HG03439 (cell line): ENCODE measurements at regions not wholly inside any gene's neighbourhood (a gene's known extent, or its start where the extent isn't known, plus 50 kb on each side); places are given as distances from the start of the nearest gene placed in this dataset.

Source experiments
- ATAC-seq: cut with Tn5 transposase; IDR thresholded peaks from one replicate; pipeline ENCODE4 v1.9.1; 2021; ENCODE audit warnings: mild to moderate bottlenecking, moderate library complexity; ENCODE audit not compliant: unreplicated experiment

DNA sequence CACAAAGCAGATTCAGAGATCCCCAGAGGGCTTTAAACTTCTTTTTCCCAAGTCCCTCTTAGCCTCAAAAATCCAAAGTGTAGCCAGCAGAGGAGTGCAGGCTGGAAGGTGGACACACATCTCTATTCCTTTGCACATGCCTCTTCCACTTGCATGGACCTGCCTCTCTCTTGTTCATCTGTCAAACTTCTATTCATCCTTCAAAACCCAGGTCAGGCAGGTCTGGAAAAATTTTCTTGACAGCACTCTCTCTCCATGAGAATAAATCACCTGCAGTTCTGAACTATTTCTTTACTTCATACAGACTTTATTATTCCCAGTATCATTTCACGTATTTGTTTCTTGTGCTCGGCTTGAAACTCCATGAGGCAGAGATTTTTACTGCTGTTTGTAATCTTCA, 127.5 kb downstream of the SS18 start:
- no peak for ATAC-seq

DNA sequence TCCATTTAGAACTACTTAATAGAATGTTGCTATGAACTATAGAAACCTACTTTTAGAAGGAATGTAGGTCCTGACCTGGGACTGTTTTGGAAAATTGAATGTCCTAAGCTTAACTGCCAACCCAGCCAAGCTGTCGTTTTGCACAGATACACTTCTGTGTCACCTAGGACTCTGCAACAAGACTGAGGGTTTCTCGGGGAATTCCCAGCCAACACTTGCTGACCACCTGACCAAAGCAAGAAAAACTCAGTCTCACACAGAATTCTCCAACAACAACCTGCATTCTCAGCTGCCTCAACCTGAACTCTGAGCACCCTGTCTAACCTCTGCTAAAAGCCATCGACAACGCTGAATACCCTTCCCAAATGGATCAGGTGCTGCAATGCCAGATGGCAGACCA, 128.2 kb downstream of the SS18 start:
- ATAC-seq: no peak

DNA sequence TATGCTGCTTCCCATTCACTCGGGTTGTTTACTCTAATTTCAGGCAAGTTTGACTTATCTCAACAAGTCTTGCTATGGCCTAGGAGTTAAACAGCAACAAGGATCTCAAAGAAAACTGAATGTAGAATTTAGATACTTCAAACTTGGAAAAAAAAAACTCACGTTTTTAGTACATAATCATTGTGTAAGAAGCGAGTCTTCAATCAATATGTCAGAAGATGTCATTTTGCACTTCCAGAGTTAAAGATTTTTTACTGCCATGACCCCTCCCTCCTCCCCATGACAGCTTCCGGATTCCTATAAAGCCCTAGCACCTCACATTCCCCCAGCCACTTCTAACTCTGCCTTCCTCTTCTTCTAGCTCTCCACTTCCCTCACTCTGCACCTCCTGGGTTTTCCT, 133.4 kb downstream of the SS18 start:
- ATAC-seq: no peak

DNA sequence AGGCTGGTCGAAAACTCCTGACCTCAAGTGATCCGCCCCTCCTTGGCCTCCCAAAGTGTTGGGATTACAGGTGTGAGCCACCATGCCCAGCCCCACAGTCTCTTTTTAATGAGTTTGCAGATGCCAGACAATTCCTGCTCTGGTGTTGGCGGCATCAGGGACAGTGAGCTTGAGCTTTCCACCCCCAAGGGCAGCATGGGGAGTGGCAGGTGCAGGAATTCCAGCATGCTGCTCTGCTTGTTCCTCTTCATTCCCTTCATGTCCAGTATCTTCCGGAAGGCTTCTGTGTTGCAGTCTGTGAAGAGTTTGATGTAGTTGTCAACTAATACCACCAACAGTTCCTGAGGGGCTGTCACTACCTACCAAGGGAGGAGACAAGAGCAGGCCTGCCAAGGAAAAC, 137.3 kb downstream of the SS18 start:
- ATAC-seq: no peak

DNA sequence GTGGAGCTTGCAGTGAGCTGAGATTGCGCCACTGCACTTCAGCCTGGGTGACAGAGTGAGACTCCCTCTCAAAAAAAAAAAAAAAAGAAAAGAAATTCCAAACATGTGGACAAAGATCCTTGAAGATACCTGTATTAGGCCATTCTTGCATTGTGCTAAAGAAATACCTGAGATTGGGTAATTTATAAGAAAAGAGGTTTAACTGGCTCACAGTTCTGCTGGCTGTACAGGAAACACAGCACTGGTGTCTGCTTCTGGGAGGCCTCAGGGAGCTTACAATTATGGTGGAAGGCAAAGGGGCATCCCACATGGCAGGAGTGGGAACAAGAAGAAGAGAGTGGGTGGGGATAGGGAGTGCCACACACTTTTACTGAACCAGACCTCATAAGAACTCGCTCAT, 140.1 kb downstream of the SS18 start:
- no peak for ATAC-seq

DNA sequence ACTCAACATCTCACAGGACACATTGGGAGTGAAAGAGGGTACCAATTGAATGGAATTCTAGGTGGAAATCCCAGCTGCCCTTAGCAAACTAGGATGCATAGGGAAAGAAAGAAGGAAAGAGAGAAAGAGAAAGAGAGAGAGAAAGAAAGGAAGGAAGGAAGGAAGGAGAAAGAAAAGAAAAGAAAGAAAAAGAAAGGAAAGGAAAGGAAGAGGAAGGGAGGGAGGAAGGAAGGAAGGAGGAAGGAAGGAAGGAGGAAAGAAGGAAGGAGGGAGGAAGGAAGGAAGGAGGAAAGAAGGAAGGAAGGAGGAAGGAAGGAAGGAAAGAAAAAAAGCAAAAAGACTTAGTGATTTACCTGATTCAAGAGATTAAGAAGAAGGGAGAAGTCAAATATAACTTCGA, 143.9 kb downstream of the SS18 start:
- no peak for ATAC-seq

DNA sequence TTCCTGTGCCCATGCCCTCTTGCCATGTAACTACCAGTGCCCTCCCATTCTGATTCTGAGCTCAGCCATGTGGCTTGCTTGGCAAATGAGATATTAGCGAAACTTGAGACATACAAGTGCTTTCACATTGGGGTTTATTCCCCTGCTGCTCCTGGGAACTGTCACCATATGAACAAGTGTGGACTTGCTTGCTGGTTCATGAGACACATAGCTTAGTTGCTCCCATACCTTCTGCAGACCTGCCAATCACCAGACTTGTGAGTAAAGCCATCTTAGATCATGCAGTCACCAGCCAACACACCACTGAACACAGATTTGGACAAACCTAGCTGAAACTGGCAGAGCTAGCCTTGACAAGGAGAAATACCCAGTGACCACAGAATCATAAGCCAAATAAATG, 155.1 kb downstream of the SS18 start:
- ATAC-seq: no peak

DNA sequence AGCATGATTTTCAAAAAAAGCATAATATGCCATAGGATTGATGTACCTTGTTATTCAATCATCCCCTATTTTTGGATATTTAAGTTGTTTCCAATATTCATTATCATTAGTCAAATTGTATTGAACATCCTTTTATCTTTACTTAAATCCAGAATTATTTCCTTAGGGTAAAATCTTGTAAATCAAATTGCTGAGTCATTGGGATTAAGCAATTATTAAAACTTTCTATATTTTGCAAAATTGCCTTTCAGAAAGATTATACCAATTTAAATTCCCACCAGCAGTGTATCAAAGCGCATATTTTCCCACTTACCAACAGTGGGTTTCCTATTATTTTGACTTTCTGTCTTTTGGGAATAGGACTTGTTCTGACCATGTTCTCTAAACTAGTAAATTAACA, 159.3 kb downstream of the SS18 start:
- no peak for ATAC-seq

DNA sequence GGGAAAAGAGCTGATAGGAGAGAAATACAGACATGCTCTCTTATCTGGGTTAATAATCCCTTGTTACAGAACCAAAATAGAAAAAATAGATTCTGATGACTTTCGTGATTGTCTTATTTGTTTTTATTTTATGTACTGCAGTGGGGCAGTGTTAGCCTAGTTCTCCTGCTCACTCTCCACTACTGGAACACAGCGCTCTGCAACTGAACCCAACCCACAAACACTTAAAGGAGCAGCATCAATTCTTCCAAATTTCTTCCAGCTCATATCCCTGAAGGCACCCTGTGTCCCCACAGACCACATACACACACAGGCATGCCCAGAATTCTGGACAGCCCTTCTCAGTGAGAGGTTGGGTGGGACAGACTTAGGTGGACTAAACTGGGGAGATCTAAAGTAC, 160.6 kb downstream of the SS18 start:
- no peak for ATAC-seq

DNA sequence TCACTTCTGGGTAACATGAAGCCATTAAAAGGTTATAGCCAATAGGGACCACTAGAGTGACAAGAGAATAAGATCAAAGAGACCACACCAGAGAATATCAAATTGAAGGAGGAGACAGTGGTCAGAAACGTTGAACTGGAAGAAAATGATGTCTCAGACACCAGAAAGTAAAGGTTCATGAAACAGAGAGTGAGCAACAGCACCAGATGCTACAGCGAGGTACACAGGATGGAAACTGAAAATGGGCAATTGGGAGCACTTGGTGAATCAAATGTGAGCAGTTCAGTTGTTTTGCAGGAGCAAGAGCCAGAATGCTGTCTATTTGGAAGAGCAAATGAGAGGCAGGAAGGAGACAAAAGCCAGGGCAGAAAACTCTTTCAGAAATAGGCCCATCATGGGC, 162.6 kb downstream of the SS18 start:
- ATAC-seq: no peak

DNA sequence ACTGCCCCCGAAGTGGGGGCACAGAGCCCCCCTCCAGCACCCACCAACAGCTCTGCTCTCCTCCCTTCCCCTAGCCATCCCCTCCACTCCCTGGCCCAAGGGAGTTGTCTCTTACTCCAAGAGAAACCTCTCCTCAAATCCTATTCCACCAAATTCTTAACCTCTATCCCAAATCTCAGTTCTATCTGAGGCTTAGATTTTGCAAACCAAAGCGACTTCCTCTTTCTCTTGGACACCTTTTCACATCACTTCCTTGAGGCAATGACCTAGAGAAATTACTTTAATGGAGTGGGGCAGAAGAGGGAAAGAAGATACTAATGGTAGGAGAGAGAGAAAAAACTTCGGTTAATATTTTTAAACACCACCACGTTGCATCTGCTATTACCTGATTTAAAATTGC, 167.2 kb downstream of the SS18 start:
- no peak for ATAC-seq

DNA sequence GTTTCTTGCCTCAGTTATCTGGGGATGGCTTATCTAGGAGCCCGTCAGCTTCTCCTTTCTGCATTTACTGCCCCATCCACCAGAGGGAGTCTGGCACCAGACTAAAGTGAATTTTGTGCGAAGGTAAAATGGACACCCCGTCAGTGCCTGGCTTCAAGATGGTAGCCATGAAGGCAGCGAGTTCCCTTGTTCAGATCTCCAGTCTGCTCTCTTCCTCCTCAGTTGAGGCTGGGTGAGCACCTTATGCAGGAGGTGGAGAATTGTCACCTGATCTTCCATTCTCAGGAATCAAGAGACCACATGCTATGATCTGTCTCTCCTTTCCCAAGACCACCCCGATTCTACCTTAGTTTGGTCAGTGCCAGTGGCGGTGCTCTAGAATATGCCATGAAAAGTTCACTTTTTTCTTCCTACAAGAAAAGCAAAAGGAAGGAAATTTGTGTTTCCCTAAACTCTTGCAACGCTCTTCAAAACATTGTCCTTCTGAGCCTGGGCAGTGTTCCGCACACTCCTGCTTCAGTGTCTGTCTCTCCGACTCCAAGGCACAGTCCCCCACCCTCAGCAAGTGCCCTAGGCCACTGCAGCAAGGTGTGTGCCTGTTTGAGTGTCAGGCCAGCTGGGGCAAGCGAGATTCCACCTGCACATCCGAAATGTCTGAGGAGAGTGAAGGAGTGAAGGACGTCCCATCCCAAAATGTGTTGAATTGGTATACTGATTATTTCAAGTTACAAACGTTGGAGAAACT, 168.6 kb downstream of the SS18 start:
- ATAC-seq: no peak

DNA sequence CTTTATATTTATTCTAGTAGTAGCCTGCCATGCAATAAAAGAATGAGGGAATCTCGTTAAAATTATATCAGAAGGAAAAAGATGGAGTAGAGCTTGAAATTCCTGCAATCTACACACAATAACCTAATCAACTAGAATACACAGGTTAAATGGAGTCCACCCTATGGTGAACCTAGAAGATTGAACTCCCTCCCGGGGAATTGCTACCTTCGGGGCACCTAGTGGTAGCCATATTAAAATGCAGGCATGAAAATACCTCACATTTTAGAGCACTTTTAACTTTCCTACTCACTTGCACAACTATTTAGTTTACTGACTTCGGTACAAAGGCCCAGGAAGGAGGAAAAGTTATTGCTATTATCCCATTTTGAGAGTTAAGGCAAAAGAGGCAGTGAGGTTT, 174.5 kb downstream of the SS18 start:
- no peak for ATAC-seq

DNA sequence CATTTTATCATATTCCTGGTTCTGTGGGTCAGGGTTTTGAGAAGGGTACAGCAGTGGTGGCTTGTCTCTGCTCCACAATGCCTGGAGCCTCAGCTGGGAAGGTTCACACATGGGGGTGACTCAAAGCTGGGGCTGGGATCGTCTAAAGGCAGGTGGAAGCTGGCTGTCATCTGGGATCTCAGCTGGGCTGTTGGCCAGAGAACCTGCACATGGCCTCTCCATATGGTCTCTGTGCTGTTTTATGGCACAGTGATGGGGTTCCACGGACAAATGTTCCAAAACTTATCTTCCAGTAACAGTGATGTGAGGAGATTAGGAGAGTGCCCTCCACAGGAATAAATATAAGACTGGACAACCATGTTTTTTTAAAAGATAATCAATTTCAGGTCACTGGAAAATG, 191.4 kb downstream of the SS18 start:
- no peak for ATAC-seq

DNA sequence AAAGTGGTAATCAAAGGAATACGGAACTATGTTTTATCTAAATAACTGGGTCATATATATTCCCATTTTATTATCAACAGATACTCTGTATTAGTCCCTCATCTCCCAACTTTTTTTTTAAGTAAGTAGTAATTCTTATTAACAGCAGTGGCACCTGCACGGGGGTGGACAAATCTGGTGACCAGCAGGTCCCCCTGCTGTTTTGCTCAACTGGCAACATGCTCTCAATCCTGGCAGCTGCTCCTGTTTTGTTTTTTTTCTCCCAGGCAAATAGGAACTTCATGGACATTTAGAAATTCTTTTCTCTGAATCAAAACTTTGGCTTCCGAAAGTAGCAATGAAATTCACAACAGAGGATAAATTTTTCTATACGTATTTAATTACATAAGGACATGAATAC, 193.5 kb downstream of the SS18 start:
- ATAC-seq: no peak

DNA sequence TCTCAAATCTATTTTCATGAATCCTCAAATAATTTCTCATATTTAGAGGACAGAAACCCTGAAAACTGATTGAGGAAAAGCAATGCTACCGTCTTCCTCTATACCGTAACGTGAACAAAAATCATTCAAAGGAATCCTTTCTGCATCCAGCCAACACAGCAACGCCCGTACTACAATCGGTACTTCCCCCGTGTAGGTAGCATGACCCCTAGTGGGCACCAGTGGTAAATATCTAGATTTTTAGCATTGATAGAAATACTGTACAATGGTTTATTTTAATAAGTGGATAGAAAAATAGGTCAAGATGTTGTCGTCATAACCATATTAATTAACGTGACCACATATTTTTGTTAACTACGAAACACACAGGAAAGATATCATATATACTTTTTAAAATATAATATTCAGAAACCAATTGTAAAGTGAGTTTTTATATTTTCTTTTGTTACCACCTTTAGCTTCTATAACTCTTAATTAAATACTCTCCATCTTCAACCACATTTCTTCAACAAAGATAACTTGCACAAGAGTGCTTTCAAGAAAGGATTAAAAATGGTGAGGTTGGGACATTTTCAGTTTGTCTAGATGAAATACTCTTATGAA, 194.1 kb downstream of the SS18 start:
- peak; percentile 85 for ATAC-seq

DNA sequence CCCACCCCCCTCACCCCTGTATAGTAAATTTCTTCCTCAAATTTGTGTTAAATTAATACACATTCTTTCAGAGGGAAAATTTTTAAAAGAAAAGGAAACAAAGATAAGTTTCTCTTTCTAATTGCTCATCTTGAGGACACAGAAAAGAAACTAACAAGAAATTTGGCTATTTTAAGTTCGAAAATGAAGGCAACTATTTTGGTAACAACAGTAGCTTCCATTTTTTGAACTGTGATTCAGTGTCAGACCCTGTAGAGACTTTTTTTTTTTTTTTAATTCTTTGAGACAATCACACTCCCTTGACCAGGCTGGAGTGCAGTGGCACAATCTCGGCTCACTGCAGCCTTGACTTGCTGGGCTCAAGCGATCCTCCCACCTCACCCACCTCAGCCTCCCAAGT, 194.9 kb downstream of the SS18 start:
- ATAC-seq: peak; percentile 34

DNA sequence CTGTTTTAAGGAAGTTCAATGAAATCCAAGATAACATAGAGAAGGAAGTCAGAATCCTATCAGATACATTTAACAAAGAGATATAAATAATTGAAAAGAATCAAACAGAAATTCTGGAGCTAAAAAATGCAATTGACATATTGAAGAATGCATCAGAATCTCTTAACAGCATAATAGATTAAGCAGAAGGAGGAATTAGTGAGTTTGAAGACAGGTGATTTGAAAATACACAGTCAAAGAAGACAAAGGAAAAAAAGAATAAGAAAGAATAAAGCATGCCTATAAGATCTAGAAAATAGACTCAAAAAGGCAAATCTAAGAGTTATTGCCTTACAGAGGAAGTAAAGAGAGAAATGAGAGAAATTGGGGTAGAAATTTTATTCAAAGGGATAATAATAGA, 204.1 kb downstream of the SS18 start:
- no peak for ATAC-seq

DNA sequence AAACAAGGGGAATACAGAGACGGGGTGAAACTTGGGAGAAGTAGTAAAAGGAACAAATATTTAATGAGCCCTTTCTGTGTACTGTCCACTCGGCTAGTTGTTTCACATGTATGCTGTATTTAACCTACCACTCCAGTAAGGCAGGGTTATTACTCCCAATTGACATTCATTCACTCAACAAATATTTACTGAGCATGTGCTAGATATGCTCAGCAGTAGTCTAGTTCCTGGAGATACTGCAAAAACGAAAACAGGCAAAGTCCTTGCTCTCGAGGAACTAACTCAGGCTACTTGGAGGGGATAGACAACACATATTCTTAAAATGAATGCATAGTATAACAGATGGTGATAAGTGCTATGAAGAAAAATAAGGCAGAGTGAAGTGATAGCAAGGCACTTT, 207.3 kb downstream of the SS18 start:
- ATAC-seq: no peak

DNA sequence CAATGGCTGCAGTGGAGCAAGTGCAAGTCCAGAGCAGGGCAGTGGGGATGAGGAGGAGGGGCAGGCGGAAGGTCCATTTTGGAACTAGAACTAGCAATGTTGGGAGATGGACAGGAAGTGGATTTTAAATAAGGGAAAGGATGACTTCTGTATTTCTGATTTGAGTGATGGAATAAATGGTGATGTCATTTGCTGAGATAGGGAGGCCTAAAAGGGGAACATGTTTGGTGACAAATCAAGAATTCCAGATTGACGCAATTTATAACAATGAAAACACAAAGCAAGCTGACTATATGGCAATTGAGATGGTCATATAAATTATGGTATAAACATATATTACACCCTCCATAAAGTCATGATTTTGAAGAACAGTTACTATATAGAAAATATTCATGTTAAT, 209.3 kb downstream of the SS18 start:
- ATAC-seq: no peak

DNA sequence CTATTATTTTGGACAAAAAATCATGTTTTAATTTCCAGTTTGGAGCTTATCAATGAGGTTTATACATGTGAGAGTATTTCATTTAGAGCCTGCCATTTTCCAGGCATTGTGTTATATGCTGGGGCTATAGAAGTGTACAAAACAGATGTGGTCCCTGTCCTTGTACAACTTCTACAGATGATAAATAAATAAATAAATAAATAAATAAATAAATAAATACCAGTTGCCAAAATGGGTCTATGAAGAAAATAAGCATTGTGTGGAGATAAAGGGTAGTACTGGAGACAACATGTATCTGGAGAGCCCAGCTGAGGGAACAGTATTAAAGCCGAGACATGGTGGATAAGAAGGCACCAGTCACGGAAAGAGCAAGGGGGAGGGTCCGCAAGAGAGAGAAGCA, 210.0 kb downstream of the SS18 start:
- no peak for ATAC-seq

DNA sequence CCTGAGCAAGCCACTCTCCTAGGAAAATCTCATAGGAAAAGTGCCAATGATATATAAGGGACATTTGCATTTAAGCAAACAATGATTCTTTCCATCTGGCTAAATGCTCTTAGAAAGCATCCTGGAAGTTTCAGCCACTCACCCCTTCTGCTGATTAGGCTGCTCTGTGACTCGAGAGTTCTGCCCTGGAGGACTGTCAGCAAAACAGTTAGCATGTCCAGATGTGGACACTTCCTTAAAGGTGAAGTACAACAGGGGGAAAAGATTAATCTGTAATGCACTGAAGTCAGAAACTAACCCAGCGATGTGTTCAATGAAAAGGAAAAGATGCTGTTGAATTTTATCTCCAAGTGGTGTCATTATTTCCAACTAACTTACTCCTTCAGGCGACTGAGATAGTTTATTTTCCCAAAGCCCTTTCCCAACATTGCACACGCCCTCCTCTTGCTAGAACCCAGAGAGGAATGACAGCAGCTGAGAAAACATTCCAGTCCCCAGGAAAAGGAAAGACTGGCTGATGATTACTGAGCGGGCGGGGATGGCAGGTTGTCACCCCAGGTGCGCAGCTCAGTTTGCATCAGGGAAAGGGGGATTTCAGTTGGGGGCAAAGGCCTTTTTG, 214.0 kb downstream of the SS18 start:
- ATAC-seq: no peak
